ENCODE measurements at regions not wholly inside any gene's neighbourhood (a gene's known extent, or its start where the extent isn't known, plus 50 kb on each side); places are given as distances from the start of the nearest gene placed in this dataset.
A peak's percentile ranks its signal among the peaks of the same experiment; 100 is the strongest.

GRCh38 chr14:98614741-98615140 is 657.3 kb downstream of the BCL11B start:
- no peak for DNase-seq

GRCh38 chr14:98622208-98623051 is 649.6 kb downstream of the BCL11B start:
- no peak for DNase-seq

- no peak for DNase-seq
Observed at GRCh38 chr14:98623788-98624415, 648.1 kb downstream of the BCL11B start.

- DNase-seq, result peak; percentile 31
Observed at GRCh38 chr14:98633380-98633779, 638.6 kb downstream of the BCL11B start.

DNA sequence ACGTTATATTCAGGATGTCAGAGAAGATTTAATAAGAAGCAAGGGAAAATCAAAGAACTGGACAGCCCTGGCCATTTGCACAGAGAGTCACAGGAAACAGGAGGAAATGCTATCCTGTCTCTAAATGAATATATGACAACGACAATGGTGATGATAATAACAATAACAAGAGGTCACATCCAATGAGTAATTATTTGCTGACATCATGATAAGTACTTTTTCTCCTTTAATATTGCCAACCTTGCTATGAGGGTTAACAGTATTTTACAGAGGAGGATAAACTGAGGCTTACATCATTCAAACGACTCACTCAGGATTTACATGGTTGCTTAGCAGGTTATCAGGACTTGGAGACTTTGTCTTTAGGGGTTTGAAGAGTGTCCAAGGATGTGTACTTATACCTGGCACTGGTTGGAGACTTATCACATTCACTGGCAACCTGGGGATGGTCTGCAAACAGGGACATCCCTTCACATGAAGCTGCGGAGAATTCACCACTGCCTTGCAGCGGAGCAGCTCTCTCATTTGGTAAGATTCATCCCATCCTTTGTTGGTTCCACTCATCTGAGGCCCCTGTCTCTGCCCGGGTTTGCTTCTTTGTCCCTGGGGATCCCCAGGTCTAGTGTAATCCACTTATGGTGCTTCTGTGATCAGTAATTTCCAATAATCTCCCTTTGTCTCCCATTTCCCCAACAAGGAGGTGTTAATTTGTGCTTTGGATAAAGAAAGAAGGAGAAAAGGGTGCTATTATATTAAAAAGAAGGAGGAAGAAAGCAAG is 637.8 kb downstream of the BCL11B start:
- no peak for DNase-seq

DNA sequence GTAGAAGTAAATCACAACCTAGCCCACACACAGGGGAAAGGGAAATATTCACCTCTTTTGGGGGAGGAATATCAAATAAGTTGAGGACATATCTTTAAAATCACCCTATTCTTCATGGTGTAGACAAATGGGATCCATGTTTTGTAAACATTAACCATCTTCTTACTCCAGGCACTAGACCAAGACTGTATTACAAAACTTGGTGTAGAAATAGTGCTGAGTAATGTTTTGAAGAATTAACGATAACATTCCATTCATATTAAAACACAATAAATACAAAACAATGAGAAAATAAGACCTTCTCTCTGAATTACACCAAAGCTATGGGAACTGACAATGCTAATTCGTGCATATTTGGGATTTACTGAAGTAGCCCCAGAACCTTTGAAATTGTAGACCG is 633.6 kb downstream of the BCL11B start:
- DNase-seq, result no peak

- no peak for DNase-seq
Observed at GRCh38 chr14:98647754-98648153, 624.2 kb downstream of the BCL11B start.

DNA sequence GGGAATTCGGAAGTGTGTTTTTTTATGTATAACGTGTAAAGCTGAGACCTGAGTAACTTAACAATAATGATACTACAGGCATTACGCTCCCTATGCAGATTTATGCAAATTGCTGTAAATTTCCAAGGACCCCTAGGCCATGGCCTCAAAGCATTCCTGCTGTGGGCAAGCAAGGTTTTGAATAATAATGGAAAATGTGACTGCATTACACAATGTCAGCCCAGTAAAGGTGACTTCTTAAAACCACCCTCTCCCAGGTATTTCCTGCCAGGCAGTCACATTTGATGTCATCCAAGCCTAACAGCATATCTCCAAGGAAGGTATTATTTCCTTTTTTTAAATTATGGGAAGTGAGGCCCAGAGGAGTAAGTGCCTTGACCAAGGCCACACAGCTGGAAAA is 621.0 kb downstream of the BCL11B start:
- no peak for DNase-seq

GRCh38 chr14:98665007-98665406 is 607.0 kb downstream of the BCL11B start:
- no peak for DNase-seq

GRCh38 chr14:98666545-98666944 is 605.5 kb downstream of the BCL11B start:
- DNase-seq, result no peak

DNA sequence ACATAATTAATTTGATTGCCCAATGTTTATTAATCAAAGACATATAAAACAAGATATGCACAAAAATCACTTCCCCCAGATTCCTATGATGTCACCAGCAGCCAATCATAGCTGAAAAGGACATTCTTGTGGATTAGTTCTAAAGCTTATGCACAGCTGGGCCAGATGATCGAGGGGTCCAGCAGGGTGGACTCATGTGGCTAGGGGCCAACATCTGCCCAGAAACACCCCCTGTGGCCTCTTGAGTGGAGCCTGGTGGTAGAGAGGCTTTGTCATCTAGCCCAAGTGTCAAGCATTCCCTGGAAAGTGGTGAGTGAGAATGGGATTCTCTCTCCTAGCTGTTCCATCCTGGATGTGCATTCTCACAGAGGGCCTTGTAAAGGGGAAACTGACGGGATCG is 590.0 kb downstream of the BCL11B start:
- peak; percentile 69 for DNase-seq

DNA sequence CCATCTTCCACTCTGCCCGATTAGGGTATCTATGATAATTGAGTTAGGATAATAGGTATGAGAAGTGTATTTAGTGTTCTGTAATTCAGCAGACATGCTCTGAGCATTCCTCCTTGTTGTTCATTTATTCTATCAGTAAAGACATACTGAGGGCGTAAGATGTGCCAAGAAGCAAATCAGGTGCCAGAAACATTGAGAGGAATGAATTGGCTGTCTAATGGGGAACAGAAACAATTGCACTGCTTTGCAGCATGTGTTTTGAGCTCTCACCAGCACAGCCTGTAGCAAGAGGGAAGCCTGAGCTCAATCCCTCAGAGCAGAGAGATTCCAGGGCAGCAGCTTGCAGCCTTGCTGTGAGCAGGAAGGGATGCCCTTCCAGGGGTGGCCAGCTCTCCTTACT is 589.3 kb downstream of the BCL11B start:
- no peak for DNase-seq

DNA sequence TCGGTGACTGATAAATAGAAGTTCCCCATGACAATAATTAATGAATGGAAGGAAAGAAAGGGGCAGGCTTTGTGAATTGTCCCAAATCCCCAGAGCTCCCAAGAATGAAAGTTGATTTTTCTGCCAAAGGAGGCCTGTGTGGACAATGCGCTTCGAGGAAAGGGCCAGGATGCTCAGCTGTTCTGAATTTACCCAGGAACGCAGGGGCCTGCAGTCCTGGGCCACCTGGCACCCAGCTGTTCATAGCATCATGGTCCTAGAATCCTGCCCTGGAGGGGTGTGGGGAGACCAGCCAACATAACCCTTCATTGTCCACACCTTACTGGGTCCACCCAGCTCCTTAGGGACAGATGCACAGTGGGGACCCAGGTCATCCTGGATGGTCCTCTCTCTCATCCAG is 587.5 kb downstream of the BCL11B start:
- DNase-seq, result peak; percentile 83

GRCh38 chr14:98685725-98686124 is 586.3 kb downstream of the BCL11B start:
- DNase-seq, result no peak

- no peak for DNase-seq
Observed at GRCh38 chr14:98688446-98688845, 583.6 kb downstream of the BCL11B start.

DNA sequence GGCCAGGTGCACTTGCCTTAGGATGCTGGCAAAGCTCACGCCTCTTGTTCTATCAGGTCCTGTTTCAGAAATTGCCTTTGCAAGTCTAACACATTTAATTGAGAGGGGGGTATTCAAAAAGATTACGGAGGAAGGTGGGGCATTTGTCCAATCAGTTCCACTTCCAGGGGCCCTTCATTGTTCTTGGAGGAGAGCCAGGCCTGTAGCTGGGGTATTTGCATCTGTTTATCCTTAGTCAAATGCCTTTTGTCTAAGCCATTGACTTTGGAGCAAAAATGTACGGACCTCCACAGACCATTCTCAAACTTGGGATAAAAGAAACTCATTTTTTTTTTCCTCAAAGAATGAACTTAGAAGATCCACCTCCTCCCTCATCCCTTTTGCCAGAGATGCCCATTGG is 582.0 kb downstream of the BCL11B start:
- DNase-seq, result no peak

GRCh38 chr14:98692832-98693231 is 579.2 kb downstream of the BCL11B start:
- DNase-seq, result no peak

GRCh38 chr14:98694541-98694940 is 577.5 kb downstream of the BCL11B start:
- no peak for DNase-seq

- DNase-seq, result no peak
Observed at GRCh38 chr14:98695809-98696208, 576.2 kb downstream of the BCL11B start.

GRCh38 chr14:98698341-98698740 is 573.7 kb downstream of the BCL11B start:
- no peak for DNase-seq

- DNase-seq, result no peak
Observed at GRCh38 chr14:98700748-98701147, 571.2 kb downstream of the BCL11B start.

GRCh38 chr14:98701377-98701776 is 570.6 kb downstream of the BCL11B start:
- DNase-seq, result no peak

DNA sequence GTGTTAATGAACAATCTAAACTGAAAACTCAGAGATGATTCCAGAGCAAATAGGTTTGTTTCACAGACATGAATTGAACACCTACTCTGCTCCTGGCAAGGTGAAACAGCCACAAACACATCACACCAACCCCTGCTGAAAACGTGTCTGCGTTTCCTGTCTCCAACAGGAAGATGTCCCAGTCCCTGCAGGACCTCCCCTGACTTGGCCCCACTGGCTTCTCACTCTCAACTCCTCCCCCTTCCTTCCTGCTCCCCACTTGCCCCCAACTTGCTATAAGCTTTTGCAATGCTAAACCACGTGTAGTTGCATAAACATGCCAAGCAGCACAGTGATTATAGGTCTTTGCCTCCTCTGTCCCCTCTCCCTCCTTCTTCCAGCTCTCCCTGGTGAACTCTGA is 567.6 kb downstream of the BCL11B start:
- no peak for DNase-seq

DNA sequence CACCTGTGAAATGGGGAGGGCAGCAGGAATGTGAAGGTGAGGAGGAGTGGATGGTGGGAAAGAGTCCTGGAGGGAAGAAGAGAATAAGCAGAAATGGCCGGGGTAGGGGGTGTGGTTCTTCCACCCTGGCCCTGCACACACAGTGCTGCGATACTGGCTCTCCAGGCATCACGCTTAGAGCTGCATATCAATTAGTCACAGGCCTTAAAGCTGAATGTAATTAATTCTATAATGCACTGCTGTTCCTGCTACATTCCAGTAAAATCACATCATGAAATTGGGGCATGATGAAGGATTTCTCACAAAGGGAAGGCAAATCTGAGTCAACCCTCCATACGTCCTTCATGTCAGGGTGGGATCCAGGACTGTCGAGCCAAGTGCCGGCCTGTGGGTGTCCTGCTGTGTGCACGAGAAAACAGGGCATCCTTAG is 566.1 kb downstream of the BCL11B start:
- no peak for DNase-seq

Data from right hindlimb (tissue), 1 donor.